ENCODE measurements at regions not wholly inside any gene's neighbourhood (a gene's known extent, or its start where the extent isn't known, plus 50 kb on each side); places are given as distances from the start of the nearest gene placed in this dataset.

DNA sequence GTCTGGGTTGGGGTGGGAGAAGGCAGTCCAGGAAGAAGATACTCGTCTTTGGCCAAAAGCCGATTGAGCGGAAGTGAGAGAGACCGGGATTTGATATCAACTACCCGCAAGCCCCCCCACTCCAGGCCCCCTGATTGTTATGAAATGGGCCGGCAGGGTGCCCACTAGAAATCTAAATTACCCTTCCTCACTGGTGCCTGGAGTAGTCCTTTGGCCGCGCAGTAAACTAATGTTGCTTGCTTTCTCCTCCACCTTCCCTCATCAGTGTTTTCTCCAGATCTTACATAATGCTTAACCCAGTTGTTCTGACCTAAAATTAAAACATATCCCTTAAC, 119.2 kb upstream of the BARHL2 start:
- peaks cover 86% of the 10 kb centered on the region for H3K27me3 Mint-ChIP-seq (ENCODE audit: insufficient read depth)
- H3K27ac Mint-ChIP-seq: no peak overlapping the region

DNA sequence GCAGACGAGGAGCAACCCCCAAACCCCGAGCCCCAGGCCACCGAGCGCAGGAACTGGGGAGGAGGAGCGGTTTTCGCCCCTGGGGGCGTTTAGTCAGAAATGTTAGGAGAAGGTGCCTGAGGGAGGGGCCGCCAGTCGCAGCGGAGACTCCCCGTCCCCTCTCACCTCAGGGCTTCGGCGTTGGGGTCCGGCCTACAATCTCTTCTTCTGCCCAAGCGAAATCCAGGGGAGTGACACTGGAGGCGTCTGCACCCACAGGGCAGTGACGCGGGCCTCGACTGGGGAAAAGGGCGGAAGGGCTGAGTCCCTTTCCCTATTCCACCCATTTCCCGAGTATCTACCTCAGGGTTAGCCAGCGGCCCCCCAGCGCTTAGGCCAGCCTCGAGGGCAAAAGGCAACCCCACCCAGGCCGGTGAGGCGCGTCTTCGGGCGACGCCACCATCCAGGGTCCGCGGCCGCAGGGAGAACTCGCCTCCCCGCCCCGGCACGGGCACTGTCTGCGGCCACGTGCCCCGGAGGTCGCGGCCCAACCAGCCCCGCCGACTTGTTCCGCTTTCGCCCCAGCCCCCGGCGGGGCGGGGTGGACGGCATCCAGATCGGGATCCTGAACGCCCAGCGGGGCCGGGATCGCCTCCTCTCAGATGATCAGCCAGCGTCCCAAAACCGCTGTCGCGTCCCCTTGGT, 118.7 kb upstream of the BARHL2 start:
- Mint-ChIP-seq H3K4me3 (peak overlapping the region; percentile 30), H3K4me1 (peaks cover 74% of the 10 kb centered on the region), H3K9me3 (no peaks in the 10 kb centered on the region), H3K36me3 (ENCODE audit: low read depth) (no peaks in the 10 kb centered on the region), H3K27me3 (ENCODE audit: insufficient read depth) (peaks cover 84% of the 10 kb centered on the region), H3K27ac (no peak overlapping the region)
- 39 to 47% methylated on average over 7 to 59 of the region's 59 CpGs for WGBS, 2 experiments (ENCODE audit: insufficient coverage in 1 of 2, insufficient read length in 1 of 2)
- Histone ChIP-seq H3K9ac (ENCODE audit: extremely low read depth, low read length, poor library complexity, severe bottlenecking) (no peak overlapping the region), H3K27me3 (ENCODE audit: control insufficient read depth, insufficient read depth, low read length, poor library complexity, severe bottlenecking) (peaks cover 53% of the 10 kb centered on the region), H3K4me3 (ENCODE audit: low read length) (no peak overlapping the region), H3K36me3 (ENCODE audit: control insufficient read depth, insufficient read depth, low read length) (no peaks in the 10 kb centered on the region), H3K4me1 (ENCODE audit: control insufficient read depth, insufficient read depth, low read length) (peaks cover 20% of the 10 kb centered on the region), H3K27ac (ENCODE audit: low read depth, low read length) (no peak overlapping the region), H3K9me3 (ENCODE audit: control insufficient read depth, low read length) (no peaks in the 10 kb centered on the region)
- TF ChIP-seq CTCF (conservative IDR thresholded peaks at IDR 0.05): no peak
- peak; percentile 82 for DNase-seq

More for the DNA sequence above, 119.2 kb upstream of the BARHL2 start:
- Mint-ChIP-seq H3K9me3 (no peaks in the 10 kb centered on the region), H3K4me3 (peak overlapping the region; percentile 30), H3K4me1 (peaks cover 78% of the 10 kb centered on the region), H3K36me3 (ENCODE audit: low read depth) (no peaks in the 10 kb centered on the region)
- H3K9ac ChIP-seq (ENCODE audit: extremely low read depth, low read length, poor library complexity, severe bottlenecking): no peak overlapping the region
- H3K9me3 ChIP-seq (ENCODE audit: control insufficient read depth, low read length): no peaks in the 10 kb centered on the region
- no peak overlapping the region for H3K4me3 ChIP-seq (ENCODE audit: low read length)
- no peak for DNase-seq
- H3K36me3 ChIP-seq (ENCODE audit: control insufficient read depth, insufficient read depth, low read length): no peaks in the 10 kb centered on the region
- peaks cover 58% of the 10 kb centered on the region for H3K27me3 ChIP-seq (ENCODE audit: control insufficient read depth, insufficient read depth, low read length, poor library complexity, severe bottlenecking)
- 47 to 58% methylated on average over 5 to 8 of the region's 8 CpGs for WGBS, 2 experiments (ENCODE audit: insufficient coverage in 1 of 2, insufficient read length in 1 of 2)
- H3K27ac ChIP-seq (ENCODE audit: low read depth, low read length): no peak overlapping the region
- TF ChIP-seq CTCF (conservative IDR thresholded peaks at IDR 0.05): no peak
- H3K4me1 ChIP-seq (ENCODE audit: control insufficient read depth, insufficient read depth, low read length): peaks cover 20% of the 10 kb centered on the region

- Mint-ChIP-seq H3K4me1 (peaks cover 67% of the 10 kb centered on the region), H3K27ac (no peak overlapping the region), H3K9me3 (no peaks in the 10 kb centered on the region), H3K36me3 (ENCODE audit: low read depth) (no peaks in the 10 kb centered on the region), H3K4me3 (peak overlapping the region; percentile 30), H3K27me3 (ENCODE audit: insufficient read depth) (peaks cover 79% of the 10 kb centered on the region)
- H3K4me1 ChIP-seq (ENCODE audit: control insufficient read depth, insufficient read depth, low read length): peaks cover 19% of the 10 kb centered on the region
- peak; percentile 9 for TF ChIP-seq CTCF (conservative IDR thresholded peaks at IDR 0.05)
- H3K9ac ChIP-seq (ENCODE audit: extremely low read depth, low read length, poor library complexity, severe bottlenecking): no peak overlapping the region
- WGBS, 2 experiments (ENCODE audit: insufficient coverage in 1 of 2, insufficient read length in 1 of 2): 31 to 34% methylated on average over 20 to 40 of the region's 40 CpGs
- peak overlapping the region; percentile 41 for H3K4me3 ChIP-seq (ENCODE audit: low read length)
- no peak overlapping the region for H3K27ac ChIP-seq (ENCODE audit: low read depth, low read length)
- DNase-seq: peak; percentile 79
- no peaks in the 10 kb centered on the region for H3K36me3 ChIP-seq (ENCODE audit: control insufficient read depth, insufficient read depth, low read length)
- peaks cover 46% of the 10 kb centered on the region for H3K27me3 ChIP-seq (ENCODE audit: control insufficient read depth, insufficient read depth, low read length, poor library complexity, severe bottlenecking)
- no peaks in the 10 kb centered on the region for H3K9me3 ChIP-seq (ENCODE audit: control insufficient read depth, low read length)
These were observed 118.0 kb upstream of the BARHL2 start for GRCh38 chr1:90834886-90835660.

Measured in endodermal cell (in vitro differentiated cells).